ENCODE measurements at regions not wholly inside any gene's neighbourhood (a gene's known extent, or its start where the extent isn't known, plus 50 kb on each side); places are given as distances from the start of the nearest gene placed in this dataset.

DNA sequence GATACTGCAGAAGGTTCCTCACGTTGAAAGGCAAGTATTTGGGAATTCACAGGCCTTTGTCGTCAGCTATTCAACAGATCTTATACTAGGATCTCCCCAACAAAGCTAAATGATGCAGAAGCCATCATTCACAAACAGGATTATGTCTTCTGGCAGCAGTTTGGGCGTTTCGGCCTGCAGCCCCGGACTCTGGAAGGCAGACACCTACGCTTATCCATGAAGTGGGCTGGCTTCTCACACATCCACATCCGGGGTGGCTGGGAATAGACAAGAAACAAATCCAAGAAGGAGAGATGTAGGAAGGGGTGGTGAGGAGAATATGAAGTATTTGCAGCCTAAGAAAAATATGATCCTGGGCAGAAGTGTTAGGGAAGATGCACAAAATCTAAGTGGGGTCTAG lies 471.9 kb downstream of the AGTPBP1 start:
- no peak overlapping the region for H3K4me3 ChIP-seq (ENCODE audit: insufficient read length, low read depth)
- no peaks in the 10 kb centered on the region for H3K36me3 ChIP-seq (ENCODE audit: insufficient read depth, insufficient read length, low read length)
- no peak for DNase-seq (ENCODE audit: low read depth, low spot score)
- no peak overlapping the region for H3K9ac ChIP-seq (ENCODE audit: insufficient read length, low read depth)
- H3K27me3 ChIP-seq (ENCODE audit: insufficient read depth, insufficient read length) = no peaks in the 10 kb centered on the region
- no peaks in the 10 kb centered on the region for H3K9me3 ChIP-seq (ENCODE audit: insufficient read depth, low read length)
- TF ChIP-seq SUZ12 (IDR thresholded peaks at IDR 0.05; ENCODE audit: extremely low read depth, insufficient read depth, insufficient read length) (no peak), ZNF274 (IDR thresholded peaks at IDR 0.05; ENCODE audit: low read depth, low read length) (no peak), YY1 (IDR thresholded peaks at IDR 0.05; ENCODE audit: insufficient read depth, insufficient read length) (no peak)
- no peaks in the 10 kb centered on the region for H3K4me1 ChIP-seq (ENCODE audit: insufficient read depth, insufficient read length)

DNA sequence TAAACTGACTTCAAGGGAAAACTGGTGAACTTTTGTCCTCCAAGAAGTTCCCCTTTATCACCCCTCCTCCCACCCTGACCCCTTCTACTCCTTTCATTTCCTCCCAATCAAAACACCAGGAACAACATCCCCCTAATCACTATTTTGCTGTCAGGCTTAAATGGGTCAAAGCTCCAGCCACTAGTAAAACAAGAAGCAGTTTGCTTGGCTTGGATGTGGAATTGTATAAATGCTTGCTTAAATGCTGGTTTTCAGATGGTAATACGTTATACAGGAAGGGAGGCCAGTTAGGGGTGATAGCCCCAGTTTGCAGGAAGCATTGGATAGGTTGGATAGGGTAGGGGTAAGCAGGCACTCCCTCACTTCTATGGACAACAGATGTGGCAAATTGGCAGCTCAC lies 473.6 kb downstream of the AGTPBP1 start:
- H3K9ac ChIP-seq (ENCODE audit: insufficient read length, low read depth) = no peak overlapping the region
- no peaks in the 10 kb centered on the region for H3K36me3 ChIP-seq (ENCODE audit: insufficient read depth, insufficient read length, low read length)
- no peaks in the 10 kb centered on the region for H3K4me1 ChIP-seq (ENCODE audit: insufficient read depth, insufficient read length)
- H3K27me3 ChIP-seq (ENCODE audit: insufficient read depth, insufficient read length) = no peaks in the 10 kb centered on the region
- H3K9me3 ChIP-seq (ENCODE audit: insufficient read depth, low read length) = no peaks in the 10 kb centered on the region
- DNase-seq (ENCODE audit: low read depth, low spot score) = peak; percentile 43
- TF ChIP-seq SUZ12 (IDR thresholded peaks at IDR 0.05; ENCODE audit: extremely low read depth, insufficient read depth, insufficient read length) = no peak
- TF ChIP-seq YY1 (IDR thresholded peaks at IDR 0.05; ENCODE audit: insufficient read depth, insufficient read length) = no peak
- no peak for TF ChIP-seq ZNF274 (IDR thresholded peaks at IDR 0.05; ENCODE audit: low read depth, low read length)
- no peak overlapping the region for H3K4me3 ChIP-seq (ENCODE audit: insufficient read length, low read depth)

DNA sequence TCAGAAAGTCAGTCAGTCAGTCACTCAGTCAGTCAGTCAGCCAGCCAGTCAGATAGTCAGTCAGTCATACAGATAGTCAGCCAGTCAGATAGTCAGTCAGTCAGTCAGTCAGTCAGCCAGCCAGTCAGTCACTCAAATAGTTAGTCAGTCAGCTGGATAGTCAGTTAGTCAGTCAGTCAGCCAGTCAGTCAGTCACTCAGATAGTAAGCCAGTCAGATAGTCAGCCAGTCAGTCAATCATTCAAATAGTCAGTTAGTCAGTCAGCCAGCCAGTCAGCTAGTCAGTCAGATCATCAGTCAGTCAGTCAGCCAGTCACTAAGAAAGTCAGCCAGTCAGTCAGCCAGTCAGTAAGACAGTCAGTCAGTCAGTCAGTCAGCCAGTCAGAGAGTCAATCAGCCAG lies 477.1 kb downstream of the AGTPBP1 start:
- TF ChIP-seq ZNF274 (IDR thresholded peaks at IDR 0.05; ENCODE audit: low read depth, low read length) (no peak), SUZ12 (IDR thresholded peaks at IDR 0.05; ENCODE audit: extremely low read depth, insufficient read depth, insufficient read length) (no peak), YY1 (IDR thresholded peaks at IDR 0.05; ENCODE audit: insufficient read depth, insufficient read length) (no peak)
- Histone ChIP-seq H3K4me1 (ENCODE audit: insufficient read depth, insufficient read length) (no peaks in the 10 kb centered on the region), H3K4me3 (ENCODE audit: insufficient read length, low read depth) (no peak overlapping the region), H3K9me3 (ENCODE audit: insufficient read depth, low read length) (no peaks in the 10 kb centered on the region), H3K36me3 (ENCODE audit: insufficient read depth, insufficient read length, low read length) (no peaks in the 10 kb centered on the region), H3K27me3 (ENCODE audit: insufficient read depth, insufficient read length) (no peaks in the 10 kb centered on the region), H3K9ac (ENCODE audit: insufficient read length, low read depth) (no peak overlapping the region)
- no peak for DNase-seq (ENCODE audit: low read depth, low spot score)

DNA sequence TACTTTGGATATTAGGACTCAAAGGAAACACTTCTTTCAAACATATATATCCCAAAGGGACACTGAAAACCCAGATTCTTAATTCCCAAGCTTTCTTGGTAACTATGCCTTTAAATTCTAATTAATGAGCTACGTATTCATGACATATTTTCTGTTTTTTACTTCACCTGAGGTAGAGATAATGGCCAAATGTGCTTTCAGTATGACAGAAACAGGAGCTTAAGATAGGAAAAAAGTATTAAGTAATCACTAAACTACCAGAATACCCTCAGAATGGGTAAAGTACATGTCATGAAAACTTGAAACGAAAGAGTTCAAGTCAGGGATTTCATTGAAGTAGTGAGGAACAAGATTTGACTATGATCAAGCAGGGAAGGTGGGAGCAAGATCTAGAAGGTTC lies 478.5 kb downstream of the AGTPBP1 start:
- TF ChIP-seq YY1 (IDR thresholded peaks at IDR 0.05; ENCODE audit: insufficient read depth, insufficient read length) (no peak), ZNF274 (IDR thresholded peaks at IDR 0.05; ENCODE audit: low read depth, low read length) (no peak), SUZ12 (IDR thresholded peaks at IDR 0.05; ENCODE audit: extremely low read depth, insufficient read depth, insufficient read length) (no peak)
- no peak for DNase-seq (ENCODE audit: low read depth, low spot score)
- Histone ChIP-seq H3K27me3 (ENCODE audit: insufficient read depth, insufficient read length) (no peaks in the 10 kb centered on the region), H3K36me3 (ENCODE audit: insufficient read depth, insufficient read length, low read length) (no peaks in the 10 kb centered on the region), H3K4me1 (ENCODE audit: insufficient read depth, insufficient read length) (no peaks in the 10 kb centered on the region), H3K9me3 (ENCODE audit: insufficient read depth, low read length) (peaks cover 2% of the 10 kb centered on the region; the same call in 1 of the 2 replicates), H3K9ac (ENCODE audit: insufficient read length, low read depth) (no peak overlapping the region), H3K4me3 (ENCODE audit: insufficient read length, low read depth) (no peak overlapping the region)

DNA sequence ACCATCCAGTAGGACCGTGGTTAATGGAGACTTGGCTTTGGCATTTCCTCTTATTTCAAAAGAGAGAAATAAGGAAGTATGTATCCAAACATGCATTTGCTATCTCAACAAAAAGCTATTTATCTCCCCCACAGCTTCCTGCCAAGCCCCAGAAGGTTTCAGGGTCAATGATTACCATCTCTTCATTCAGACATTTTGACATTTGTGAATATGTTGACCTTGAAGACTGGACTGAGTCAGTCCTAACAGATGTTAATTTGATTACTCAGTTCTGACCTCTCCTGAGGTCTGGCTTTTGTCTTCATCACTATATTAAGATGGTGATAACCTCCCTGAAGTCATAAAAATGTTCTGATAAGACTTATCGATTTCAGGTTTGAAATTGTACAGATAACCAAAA lies 479.4 kb downstream of the AGTPBP1 start:
- Histone ChIP-seq H3K4me1 (ENCODE audit: insufficient read depth, insufficient read length) (peaks cover 3% of the 10 kb centered on the region), H3K4me3 (ENCODE audit: insufficient read length, low read depth) (no peak overlapping the region), H3K9ac (ENCODE audit: insufficient read length, low read depth) (no peak overlapping the region), H3K9me3 (ENCODE audit: insufficient read depth, low read length) (peaks cover 7% of the 10 kb centered on the region; the same call in 1 of the 2 replicates), H3K27me3 (ENCODE audit: insufficient read depth, insufficient read length) (no peaks in the 10 kb centered on the region), H3K36me3 (ENCODE audit: insufficient read depth, insufficient read length, low read length) (no peaks in the 10 kb centered on the region)
- DNase-seq (ENCODE audit: low read depth, low spot score) = no peak
- TF ChIP-seq SUZ12 (IDR thresholded peaks at IDR 0.05; ENCODE audit: extremely low read depth, insufficient read depth, insufficient read length) = no peak
- no peak for TF ChIP-seq YY1 (IDR thresholded peaks at IDR 0.05; ENCODE audit: insufficient read depth, insufficient read length)
- TF ChIP-seq ZNF274 (IDR thresholded peaks at IDR 0.05; ENCODE audit: low read depth, low read length) = no peak

DNA sequence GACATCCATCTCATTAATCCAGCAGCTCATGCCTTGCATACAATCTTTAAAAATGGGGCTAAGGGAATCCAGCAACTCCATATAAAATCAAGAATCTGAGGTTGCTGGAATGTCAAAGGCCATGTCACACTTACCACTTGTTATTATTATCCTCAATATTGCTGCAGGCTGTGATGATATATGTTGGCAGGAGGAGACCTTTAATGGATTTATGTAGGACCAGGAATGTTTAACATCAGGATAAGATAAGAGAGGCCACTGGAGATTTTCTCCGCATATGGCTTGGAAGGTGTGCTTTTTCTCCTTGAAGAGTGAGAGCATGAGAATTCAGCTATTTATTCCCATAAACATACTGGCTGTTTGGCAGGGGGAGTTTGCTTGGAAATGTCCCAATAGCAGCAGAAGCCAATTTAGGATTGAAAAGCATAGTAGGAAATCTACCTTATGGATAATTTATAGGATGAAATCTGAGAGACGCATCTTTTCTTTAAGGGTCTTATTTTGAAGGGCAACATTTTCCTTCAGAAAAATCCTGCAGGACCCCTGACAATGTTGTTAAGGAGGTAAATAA lies 481.4 kb downstream of the AGTPBP1 start:
- no peak for DNase-seq (ENCODE audit: low read depth, low spot score)
- Histone ChIP-seq H3K4me3 (ENCODE audit: insufficient read length, low read depth) (no peak overlapping the region), H3K9ac (ENCODE audit: insufficient read length, low read depth) (no peak overlapping the region), H3K4me1 (ENCODE audit: insufficient read depth, insufficient read length) (peaks cover 3% of the 10 kb centered on the region), H3K36me3 (ENCODE audit: insufficient read depth, insufficient read length, low read length) (no peaks in the 10 kb centered on the region), H3K27me3 (ENCODE audit: insufficient read depth, insufficient read length) (no peaks in the 10 kb centered on the region), H3K9me3 (ENCODE audit: insufficient read depth, low read length) (peaks cover 7% of the 10 kb centered on the region; the same call in 1 of the 2 replicates)
- TF ChIP-seq ZNF274 (IDR thresholded peaks at IDR 0.05; ENCODE audit: low read depth, low read length) = no peak
- TF ChIP-seq SUZ12 (IDR thresholded peaks at IDR 0.05; ENCODE audit: extremely low read depth, insufficient read depth, insufficient read length) = no peak
- no peak for TF ChIP-seq YY1 (IDR thresholded peaks at IDR 0.05; ENCODE audit: insufficient read depth, insufficient read length)

DNA sequence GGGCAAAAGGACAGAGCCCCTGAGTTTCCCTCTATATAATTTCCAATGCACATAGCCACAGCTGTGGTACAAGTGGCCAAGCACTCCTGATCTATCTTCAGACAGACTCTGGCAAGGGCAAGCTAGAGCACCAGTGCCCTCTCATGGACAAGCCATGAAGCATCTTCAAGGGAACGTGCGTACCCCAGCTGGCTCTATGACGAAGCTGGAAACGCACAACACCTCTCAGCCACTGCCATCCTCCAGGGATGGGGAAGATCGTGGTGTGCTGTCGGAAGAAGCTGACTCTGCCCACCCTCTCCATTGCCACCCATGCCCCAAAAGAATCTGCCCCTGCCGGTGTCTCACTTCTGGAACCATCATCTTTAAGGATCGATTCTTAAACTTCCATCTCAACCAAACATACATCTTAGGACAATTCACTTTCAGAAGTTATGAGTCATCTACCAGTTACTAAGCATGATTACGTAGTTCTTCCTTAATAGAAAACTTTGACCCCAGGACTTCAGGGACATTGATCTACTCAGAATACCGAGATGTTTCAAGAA lies 482.9 kb downstream of the AGTPBP1 start:
- peak; percentile 64 for DNase-seq (ENCODE audit: low read depth, low spot score)
- H3K4me3 ChIP-seq (ENCODE audit: insufficient read length, low read depth) = no peak overlapping the region
- H3K36me3 ChIP-seq (ENCODE audit: insufficient read depth, insufficient read length, low read length) = no peaks in the 10 kb centered on the region
- TF ChIP-seq ZNF274 (IDR thresholded peaks at IDR 0.05; ENCODE audit: low read depth, low read length) (no peak), SUZ12 (IDR thresholded peaks at IDR 0.05; ENCODE audit: extremely low read depth, insufficient read depth, insufficient read length) (no peak), YY1 (IDR thresholded peaks at IDR 0.05; ENCODE audit: insufficient read depth, insufficient read length) (no peak)
- H3K27me3 ChIP-seq (ENCODE audit: insufficient read depth, insufficient read length) = no peaks in the 10 kb centered on the region
- H3K9me3 ChIP-seq (ENCODE audit: insufficient read depth, low read length) = peaks cover 7% of the 10 kb centered on the region; the same call in 1 of the 2 replicates
- H3K9ac ChIP-seq (ENCODE audit: insufficient read length, low read depth) = no peak overlapping the region
- H3K4me1 ChIP-seq (ENCODE audit: insufficient read depth, insufficient read length) = peaks cover 3% of the 10 kb centered on the region

All from NT2/D1 (cell line).